Right forelimb (tissue), 1 donor: ENCODE measurements at regions not wholly inside any gene's neighbourhood (a gene's known extent, or its start where the extent isn't known, plus 50 kb on each side); places are given as distances from the start of the nearest gene placed in this dataset.
"Not testable (repeated sequence)": the region's sequence is repeated elsewhere in the genome, so short reads cannot be mapped to it uniquely, and the experiment has no call there.

ENCODE experiments used
- DNase-seq: peaks from one replicate; pipeline ENCODE4 v3.0.0-alpha.2; 2018

DNA sequence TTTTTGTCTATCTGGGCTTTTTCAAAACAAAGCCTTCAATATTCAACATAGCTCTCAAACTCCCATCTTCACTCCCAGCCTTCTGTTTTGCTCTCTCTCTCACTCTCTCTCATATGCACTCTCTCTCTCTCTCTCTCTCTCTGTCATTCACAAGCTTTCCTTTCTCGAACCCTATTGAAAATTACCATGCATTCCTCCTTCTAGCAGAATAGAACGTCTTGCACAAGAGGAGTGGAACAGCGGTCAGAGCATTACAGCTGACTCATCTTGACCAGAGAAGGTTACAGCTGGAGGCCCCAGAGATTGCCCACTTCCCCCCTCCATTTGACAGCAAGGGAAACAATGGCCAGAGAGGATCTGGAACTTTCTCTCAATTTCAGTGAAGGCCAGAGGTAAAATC, 51.0 kb upstream of the LIFR start:
- DNase-seq = no peak

DNA sequence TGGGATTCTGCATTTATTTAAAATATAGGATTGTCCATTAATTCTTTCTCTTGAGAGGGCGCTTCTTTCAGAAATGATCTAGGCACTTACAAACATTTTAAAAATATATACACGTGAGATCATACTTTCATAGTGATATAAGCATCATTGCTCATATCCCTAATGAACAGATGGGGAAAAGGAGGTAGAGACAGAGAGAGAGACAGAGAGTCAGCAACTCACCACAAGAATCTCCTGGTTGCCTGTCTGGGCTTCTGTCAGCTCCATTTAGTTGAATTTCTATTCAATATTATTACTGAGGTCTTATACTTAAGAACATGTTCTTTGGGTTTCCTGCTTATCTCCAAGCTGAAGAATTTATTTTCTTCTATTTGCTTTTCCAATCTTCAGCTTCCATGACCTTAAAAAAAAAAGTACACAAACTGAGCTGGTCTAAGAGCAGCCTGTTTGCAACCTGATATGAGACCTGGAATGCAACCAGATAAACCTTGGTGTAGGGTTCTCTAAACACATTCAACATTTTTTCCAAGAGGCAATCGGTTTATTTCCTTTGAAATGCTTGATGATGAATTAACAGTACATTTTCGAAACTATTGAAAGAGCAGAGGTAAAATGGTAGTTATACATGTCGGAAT, 51.6 kb upstream of the LIFR start:
- no peak for DNase-seq

DNA sequence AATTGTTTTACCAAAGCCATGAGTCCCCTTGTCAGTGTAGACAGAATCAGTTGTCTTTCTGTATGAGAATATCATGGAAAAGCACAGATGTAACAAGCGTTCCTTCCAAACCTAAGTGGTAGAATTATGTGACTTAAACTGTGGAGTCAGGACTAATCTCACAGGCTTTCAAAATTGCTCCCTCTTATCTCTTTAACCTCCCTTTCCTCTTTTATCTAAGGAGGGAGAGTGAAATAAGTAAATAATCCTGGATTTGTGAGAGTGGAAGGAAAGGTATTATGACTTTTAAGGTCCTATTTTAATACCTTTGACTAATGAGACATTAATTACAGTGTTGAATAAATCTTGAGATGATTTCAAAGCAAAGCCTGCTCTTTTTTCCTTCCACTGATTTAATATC, 52.4 kb upstream of the LIFR start:
- no peak for DNase-seq

DNA sequence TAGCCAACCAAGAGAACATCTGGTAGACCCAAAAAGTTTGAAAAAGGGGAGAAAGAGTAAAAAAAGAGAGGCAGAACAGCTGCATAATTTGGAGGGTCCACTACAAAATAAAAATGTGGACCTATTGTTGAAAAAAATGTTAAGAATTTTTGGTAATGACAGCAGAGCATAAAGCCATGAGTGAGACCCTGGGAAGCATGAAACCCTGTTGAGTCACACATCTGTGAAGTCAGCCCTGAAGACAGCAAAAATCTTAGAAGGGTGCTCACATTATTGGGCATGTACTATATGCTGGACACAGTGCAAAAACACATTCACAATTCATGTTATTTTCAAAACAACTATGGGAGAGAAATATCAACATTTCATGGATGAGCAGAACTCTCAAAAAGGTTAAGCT, 56.4 kb upstream of the LIFR start:
- DNase-seq = no peak

DNA sequence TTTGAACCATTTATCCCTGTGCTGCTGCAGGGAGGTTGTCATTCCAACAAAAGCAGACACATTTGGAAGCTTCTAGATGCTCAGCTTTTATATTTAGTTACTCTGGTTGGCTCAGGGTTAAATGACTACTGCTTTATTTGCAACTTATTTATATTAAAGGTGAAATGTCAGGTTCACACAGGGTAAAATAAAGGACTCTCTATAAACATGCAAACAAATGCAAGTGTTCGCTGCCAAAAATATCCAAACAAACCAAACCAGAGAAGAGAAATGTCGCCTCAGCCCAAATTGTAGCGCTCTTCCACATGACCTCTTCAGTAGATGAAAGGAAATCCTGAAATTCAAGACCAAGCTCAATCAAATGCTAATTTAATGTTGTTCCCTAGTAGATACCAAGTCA, 57.0 kb upstream of the LIFR start:
- no peak for DNase-seq

DNA sequence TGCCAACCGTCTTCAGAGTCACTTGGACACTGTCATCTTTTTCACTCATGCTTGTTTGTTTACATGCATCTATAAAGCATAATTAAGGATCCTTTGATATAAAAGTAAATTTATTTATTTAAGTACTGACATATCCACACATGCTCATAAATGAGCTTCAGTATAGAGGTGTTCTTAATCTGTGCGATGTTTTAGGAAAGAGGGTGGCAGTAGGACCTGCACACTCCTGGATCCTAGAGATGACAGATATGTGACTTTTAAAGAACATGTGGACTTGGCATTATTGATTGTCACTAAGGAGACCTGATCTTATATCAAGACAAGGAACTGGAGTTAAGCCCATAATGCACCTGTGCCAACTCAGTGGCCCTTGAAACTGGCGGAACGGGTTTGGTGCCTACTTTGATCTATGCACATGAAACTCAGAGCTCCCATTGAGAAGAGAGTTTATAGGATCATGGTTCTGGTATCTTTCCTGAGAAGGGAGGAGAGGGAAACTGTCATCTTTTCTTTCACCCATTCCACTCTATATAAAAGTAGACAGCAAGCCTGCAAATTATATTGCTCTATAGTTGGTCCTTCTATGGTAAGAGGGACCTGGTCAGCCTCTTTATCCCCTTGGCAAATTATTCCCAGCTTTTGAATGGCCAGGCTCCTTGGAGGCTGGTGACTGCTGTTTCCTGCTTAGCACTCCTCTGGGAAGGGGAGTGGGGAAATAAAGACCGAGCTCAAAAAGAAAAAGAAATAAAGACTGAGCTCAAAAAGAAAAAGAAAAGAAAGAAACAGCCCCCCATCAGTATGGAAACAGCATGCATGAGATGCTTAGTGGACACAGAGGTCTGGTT, 57.8 kb upstream of the LIFR start:
- DNase-seq = no peak

DNA sequence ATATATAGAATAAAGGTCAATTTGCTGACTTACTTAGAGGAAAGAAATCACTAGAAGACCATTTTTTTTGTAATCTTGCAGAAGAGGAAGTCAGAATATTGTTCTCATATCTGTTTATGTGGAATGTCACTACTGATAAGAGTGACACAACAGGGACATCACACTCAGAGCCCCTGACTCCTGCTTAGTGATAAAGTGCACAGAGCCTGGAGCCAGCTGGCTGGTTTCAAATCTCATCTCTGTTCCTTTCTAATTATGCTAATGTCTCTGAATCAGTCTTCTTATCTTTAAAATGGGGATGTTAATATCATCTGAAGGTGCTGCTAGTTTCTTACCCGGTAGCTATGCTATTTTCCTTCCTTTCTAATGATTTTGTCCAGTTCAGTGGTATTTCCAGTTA, 58.6 kb upstream of the LIFR start:
- DNase-seq = no peak

DNA sequence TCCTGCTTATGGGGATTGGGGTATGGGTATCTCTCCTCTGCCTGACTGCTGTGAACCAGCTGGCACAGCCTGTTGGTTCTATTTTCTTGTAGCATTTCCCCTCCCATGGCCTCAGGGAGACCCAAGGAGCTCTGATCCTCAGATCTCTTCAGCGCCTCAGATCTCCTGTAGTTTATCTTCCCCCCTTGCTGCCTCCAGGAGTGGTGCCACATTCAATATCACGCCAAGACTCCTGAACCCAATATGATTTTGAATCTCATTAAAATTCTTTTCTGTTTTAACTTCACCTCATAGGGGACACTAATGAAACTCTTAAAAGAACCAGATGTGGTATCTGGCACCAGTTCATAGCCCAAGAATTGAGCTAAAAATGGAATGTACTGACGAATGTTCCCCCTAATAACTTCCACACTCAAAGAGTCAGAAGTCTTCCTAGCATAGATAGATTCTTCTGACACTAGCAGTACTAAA, 59.6 kb upstream of the LIFR start:
- peak; percentile 44 for DNase-seq

DNA sequence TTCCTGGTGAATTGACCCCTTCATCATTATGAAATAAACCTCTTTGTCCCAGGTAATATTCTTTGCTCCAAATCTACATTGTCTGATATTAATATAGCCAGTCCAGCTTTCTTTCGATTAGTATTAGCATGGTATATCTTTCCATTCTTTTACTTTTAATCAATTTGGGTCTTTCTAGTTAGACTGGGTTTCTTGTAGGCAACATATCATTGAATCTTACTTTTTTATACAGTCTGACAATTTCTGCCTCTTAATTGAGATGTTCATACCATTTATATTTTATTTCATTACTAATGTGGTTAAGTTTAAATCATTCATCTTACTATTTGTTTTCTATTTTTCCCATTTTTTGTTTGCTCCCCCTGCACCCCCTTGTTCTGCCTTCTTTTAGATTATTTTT, 61.7 kb upstream of the LIFR start:
- no peak for DNase-seq

DNA sequence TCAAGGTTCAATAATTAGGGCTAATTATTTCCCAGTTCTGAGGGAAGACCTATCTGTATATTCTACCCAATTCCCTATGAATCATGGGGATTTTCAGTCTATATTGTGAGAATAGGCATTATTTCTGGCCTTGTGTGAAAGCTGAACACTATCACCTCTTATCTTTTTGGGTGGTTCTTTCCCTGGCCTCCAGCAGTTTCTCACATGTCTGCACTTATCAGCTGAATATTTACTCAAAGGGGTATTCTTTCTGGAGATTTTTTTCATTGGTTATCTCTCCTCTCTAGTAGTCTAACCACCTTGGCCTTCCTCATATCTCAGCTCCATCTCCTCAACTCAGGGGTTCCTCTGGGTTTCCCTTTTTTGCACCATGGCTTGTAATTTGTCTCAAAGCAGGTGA, 64.9 kb upstream of the LIFR start:
- no peak for DNase-seq

DNA sequence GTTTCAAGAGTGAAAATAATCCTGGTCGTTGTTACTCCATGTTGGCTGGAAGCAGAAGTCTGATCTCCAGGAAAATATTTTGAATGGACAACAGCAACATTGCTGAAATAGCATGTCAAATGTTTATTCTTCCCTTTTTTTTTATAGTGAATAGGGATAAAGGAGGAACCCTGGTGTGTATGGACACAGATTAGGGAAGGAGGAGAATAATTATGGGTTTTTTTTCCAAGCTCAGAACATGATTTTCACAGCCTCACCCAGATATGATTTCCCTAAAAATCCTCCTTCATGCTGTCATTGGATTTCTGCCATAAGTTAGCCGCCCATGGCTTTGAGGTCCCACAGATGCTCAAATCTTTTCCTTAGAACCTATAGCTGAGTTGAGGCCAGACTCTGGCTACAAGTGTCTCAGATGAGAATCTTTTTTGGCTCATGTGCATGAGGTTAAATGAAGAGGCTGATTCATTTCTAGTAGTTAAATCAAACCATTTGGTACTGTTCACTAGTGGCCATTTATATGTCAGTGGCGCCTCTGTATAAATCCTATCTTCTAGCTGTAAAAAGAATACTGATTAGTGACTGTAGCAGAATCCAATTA, 65.5 kb upstream of the LIFR start:
- no peak for DNase-seq

DNA sequence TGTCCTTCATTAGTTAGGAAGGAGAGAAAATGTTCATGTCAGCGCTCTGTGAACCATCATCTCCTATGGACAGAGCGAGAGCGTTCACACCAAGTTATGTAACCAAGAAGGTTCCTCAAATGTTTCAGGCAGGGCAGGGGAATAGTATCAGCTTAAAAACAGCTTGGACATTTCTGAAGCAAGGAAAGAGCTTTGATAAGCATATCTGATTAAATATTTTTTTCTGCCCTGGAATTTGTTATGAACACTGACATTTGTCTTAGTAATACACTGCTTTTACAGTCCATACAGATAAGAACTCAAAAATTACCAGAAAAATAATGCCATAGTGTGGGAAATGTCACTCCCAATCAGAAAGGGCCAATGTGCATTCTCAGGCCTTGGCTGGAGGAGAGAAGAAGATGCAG, 66.3 kb upstream of the LIFR start:
- no peak for DNase-seq

DNA sequence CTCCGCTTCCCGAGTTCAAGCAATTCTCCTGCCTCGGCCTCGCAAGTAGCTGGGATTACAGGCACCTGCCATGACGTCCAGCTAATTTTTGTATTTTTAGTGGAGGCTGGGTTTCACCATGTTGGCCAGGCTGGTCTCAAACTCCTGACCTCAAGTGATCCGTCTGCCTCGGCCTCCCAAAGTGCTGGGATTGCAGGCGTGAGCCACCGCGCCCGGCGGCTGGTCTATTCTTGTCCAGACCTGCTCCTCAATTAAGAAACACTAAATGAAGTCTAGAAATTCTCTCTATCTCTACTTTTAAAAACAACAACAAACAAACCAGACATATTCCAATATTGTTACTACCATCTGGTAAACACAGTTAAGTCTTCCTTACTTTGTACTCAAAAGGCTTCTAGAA, 68.1 kb upstream of the LIFR start:
- not testable (repeated sequence) for DNase-seq

DNA sequence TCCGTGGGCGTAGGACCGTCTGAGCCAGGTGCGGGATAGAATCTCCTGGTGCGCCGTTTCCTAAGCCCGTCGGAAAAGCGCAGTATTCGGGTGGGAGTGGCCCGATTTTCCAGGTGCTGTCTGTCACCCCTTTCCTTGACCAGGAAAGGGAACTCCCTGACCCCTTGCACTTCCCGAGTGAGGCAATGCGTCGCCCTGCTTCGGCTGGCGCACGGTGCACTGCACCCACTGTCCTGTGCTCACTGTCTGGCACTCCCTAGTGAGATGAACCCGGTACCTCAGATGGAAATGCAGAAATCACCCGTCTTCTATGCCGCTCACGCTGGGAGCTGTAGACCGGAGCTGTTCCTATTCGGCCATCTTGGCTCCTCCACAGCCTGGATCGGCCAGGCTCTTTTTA, 74.9 kb upstream of the LIFR start:
- not testable (repeated sequence) for DNase-seq

DNA sequence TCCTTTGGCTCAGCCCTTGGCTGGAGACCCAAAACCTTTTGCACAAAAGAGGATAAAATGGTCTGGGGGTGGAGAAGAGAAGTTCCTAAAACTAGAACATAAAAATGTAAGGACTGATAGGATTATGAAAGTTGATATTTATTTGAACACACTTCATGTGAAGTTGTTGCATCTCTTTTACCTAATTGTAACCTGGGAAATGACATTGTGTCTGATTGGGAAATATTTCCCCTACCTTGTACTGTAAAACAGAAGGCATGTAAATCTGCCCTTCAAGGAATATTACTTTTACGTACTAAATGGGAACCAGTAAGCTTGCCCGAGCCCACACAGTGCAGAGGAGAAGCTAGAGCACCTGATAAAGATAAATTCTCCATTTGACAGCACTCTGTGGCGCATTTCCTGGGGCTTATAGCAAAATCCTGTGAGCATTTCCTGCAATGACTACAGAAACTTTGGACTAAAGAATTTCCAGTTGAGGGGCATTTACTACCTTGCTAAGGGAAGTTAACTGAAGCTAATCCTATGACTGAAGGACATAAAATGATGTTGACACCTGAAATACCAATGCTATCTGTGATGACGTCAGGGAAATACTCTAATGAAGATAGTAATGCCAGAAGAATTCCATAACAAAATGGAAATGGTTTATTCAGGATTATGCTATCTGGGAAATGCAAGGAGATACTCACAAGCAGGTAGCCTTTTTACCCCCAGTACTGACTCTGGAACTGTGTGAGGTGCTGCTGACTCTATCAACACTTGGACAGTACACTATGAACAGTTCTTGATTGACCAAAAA, 78.3 kb upstream of the LIFR start:
- DNase-seq = no peak

DNA sequence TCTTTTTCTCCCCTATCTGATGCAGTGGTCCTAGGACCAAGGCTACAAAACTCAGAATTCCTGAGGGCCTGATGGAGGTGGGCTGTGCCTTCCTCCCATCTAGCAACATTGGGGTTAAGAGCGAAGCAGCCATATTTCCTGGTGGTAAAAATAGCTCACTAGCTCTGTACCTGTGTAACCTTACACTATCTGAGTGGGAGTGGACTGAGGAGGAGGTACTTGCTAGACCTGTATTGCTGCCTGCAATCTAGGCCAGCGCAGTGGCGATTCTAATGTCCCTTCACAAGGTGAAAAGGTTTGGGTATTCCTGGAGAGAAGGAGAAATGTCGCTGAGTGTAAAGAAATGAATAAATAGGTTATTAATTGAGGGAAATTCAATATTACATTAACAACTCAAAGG, 80.2 kb upstream of the LIFR start:
- DNase-seq = no peak

DNA sequence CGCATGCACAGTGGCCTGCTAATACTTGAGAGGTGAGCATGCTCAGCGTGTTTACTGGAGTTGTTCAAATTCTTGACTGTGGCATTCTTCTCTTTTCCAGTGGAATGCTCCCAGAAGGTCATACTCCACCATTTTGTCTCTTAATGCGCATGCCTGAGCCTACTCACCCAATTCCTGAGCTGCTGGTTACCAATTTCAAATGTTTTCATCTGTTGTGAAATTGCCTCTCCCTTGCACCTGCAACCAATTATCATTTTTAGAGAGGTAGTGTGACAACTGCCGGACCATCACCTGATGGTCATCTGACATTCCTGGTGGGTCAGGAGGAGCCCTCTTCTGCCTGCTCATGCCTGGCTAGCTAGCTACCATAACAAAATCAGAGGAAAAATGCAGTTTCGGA, 82.2 kb upstream of the LIFR start:
- DNase-seq = no peak

DNA sequence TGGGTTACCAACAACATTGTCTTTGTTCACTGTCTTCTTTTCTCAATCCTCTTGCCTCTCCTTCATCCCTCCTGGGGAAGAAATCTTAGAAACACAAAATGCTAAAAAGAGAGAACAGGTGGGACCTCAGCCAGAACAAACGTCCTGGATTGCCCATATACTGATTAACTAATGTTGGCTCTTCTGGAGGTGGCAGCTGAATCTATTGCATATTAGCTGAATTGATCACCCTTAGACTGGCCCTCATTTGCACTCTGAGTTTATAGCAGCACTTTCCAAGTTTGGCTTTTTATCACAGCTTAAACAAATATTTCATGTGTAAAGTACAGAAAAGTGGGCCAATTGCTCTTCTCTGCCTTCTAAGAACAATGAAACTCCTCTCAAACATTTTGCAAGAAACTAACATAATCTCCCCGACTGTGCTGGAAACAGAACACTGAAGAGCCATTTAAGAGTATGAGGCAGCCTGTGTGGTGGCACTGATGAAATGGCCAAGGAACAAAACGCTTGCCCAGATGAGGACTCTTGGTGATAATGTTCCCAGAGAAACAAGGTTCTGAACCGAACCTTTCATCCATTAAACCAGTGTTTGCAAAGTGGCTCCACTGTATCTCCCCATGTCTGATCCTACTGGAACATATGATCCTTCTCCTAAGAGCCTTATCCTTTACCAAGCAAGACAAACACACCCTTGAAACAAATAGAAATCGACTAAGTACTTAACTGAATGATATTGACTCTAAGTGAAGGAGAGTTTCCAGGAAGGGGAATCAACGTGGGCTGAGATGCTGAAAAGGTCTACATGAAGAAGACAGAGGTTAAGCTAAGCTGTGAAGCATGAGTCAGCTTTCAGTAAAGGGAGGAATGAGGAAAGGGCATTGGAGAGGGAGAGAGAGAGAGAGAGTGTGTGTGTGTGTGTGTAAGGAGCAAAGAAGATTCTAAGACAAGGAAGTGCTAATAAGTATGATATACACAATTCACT, 83.2 kb upstream of the LIFR start:
- DNase-seq = no peak

DNA sequence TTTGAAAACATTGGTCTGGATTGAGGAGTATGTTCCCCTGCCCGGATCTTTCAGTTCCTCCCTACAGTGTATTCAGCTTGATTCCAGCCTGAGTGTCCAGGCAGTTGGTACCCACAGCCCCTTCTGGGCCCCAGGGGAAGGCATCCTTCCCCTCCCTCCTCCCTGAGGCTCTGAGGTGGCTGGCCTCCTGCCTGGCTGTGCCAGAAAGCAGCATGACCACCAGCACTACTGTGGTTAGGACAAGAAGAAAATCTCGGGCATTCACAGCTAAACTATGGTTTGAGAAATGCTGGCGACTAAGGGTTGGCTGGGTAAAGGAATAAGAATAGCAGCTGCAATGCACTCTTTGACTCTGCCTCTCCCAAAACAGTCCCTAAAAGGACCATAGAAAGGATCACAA, 84.6 kb upstream of the LIFR start:
- no peak for DNase-seq

DNA sequence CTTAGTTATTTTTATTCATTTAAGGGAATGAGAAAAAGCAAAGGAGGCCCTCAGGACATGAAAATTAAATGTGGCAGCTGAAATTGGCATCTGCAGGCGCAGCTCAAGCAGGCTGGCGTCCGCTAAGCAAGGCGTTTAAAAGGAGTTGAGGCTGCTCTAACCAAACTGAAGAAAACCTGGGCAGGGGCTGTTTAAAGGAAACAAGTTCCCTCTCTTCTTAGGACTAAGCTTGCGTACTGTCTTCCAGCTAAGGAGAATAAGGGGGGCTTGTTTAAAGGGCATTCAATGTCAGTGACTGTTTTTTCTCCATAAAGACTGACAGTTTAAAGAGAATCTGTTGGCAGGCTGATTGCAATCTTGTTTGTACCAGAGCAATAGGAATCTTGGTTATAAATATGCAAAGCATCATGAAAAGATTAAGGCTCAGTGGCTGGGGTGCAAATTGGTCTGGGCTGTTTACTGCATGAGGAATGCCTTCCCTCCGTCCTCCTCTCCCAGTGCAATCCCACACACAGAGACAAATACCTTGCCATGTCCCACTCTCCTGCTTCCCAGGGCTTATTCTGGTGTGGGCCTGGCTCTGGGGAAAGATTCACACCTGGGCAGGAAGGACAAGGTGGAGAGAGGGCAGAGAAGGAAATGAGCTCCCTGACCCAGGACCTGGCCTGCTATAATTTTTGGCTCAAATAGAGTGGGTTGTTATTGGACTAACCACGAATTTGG, 85.9 kb upstream of the LIFR start:
- DNase-seq = no peak

DNA sequence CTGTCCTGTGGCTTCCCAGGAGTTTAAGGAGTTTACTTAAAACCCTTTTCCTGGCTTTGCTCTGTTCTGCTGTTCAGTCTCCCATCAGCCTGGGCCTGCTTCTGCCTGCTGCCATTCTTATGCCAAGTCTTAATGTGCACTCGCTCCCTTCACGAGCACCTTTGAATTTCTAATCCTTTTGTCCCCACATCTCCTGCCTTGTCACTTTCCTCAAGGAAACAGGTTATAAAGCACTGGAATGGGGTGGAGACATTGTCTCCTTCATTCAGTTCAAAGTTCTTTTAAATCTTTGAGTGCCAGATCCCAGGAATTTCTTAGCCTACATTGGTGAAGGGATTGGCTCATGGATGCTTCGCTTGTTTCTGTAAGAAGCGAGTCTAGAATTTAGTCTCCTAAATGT, 87.2 kb upstream of the LIFR start:
- DNase-seq = no peak
